ENCODE measurements at regions not wholly inside any gene's neighbourhood (a gene's known extent, or its start where the extent isn't known, plus 50 kb on each side); places are given as distances from the start of the nearest gene placed in this dataset.

GRCh38 chr7:132656846-132657776, 80.8 kb upstream of the PLXNA4 start:
- TF ChIP-seq, protein P1, sequence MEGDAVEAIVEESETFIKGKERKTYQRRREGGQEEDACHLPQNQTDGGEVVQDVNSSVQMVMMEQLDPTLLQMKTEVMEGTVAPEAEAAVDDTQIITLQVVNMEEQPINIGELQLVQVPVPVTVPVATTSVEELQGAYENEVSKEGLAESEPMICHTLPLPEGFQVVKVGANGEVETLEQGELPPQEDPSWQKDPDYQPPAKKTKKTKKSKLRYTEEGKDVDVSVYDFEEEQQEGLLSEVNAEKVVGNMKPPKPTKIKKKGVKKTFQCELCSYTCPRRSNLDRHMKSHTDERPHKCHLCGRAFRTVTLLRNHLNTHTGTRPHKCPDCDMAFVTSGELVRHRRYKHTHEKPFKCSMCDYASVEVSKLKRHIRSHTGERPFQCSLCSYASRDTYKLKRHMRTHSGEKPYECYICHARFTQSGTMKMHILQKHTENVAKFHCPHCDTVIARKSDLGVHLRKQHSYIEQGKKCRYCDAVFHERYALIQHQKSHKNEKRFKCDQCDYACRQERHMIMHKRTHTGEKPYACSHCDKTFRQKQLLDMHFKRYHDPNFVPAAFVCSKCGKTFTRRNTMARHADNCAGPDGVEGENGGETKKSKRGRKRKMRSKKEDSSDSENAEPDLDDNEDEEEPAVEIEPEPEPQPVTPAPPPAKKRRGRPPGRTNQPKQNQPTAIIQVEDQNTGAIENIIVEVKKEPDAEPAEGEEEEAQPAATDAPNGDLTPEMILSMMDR (IDR thresholded peaks at IDR 0.05), result no peak
- TF ChIP-seq POLR2A (IDR thresholded peaks at IDR 0.05), result no peak
- Histone ChIP-seq H3K36me3 (no peaks in the 10 kb centered on the region), H3K4me1 (no peaks in the 10 kb centered on the region), H3K27ac (no peak overlapping the region), H3K27me3 (no peaks in the 10 kb centered on the region), H3K9me3 (no peaks in the 10 kb centered on the region), H3K4me3 (no peak overlapping the region)
- DNase-seq, result no peak
- intact Hi-C loops (cut with DNase I; ENCODE audit: low total_unique reads), result no loop called here

DNA sequence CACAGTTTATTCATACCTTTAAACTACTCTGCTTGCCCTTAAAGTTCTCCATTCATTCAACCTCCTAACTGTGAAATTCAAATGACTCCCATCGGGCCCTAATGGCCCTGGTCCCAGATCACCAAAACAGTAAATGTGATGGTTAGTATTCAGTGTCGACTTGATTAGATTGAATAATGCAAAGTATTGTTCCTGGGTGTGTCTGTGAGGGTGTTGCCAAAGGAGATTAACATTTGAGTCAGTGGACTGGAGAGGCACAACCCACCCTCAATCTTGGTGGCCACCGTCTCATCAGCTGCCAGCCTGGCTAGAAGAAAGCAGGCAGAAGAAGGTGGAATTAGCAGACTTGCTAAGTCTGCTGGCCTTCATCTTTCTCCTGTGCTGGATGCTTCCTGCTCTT, 80.1 kb upstream of the PLXNA4 start:
- Histone ChIP-seq H3K4me3 (no peak overlapping the region), H3K27me3 (no peaks in the 10 kb centered on the region), H3K9me3 (no peaks in the 10 kb centered on the region), H3K36me3 (no peaks in the 10 kb centered on the region), H3K27ac (no peak overlapping the region), H3K4me1 (no peaks in the 10 kb centered on the region)
- TF ChIP-seq, protein P1 (IDR thresholded peaks at IDR 0.05), result no peak
- TF ChIP-seq POLR2A (IDR thresholded peaks at IDR 0.05), result no peak
- no peak for DNase-seq
- intact Hi-C loops (cut with DNase I; ENCODE audit: low total_unique reads), result no loop called here

DNA sequence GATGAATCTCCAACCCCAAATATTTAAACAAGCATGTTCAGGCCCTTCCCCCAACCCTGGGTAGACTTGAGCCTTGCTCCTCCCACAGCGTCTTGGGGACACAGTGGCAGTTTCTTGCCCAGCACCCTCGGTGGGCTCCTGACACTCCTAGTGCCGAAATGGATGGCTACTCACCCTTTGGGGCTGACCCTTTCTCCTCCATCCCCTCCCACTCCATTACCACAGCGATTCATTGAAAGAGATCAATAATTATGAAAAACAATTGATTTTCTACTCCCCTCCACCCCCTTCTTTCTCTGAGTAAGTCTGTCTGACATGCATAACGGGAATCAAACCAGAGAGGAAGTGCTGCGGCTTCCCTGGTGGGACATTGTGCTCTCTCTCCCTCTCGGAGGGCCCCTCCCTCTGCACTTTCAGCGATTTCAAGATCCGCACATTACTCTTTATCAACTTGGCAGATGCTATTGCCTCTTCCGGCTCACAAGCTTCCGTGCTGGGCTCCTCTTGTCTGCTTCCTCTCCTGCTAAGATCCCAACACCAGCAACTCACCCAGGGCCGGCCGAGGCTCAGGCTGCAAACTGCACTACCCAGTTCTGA, 79.0 kb upstream of the PLXNA4 start:
- Histone ChIP-seq H3K9me3 (no peaks in the 10 kb centered on the region), H3K4me3 (no peak overlapping the region), H3K4me1 (no peaks in the 10 kb centered on the region), H3K36me3 (no peaks in the 10 kb centered on the region), H3K27me3 (no peaks in the 10 kb centered on the region), H3K27ac (no peak overlapping the region)
- intact Hi-C loops (cut with DNase I; ENCODE audit: low total_unique reads), result no loop called here
- DNase-seq, result peak; percentile 15 to 21
- TF ChIP-seq, protein P1 (IDR thresholded peaks at IDR 0.05), result no peak
- no peak for TF ChIP-seq POLR2A (IDR thresholded peaks at IDR 0.05)

GRCh38 chr7:132654150-132654549, 77.9 kb upstream of the PLXNA4 start:
- no peak for DNase-seq
- no peak for TF ChIP-seq POLR2A (IDR thresholded peaks at IDR 0.05)
- TF ChIP-seq, protein P1 (IDR thresholded peaks at IDR 0.05), result no peak
- Histone ChIP-seq H3K4me1 (no peaks in the 10 kb centered on the region), H3K4me3 (no peak overlapping the region), H3K27me3 (no peaks in the 10 kb centered on the region), H3K9me3 (no peaks in the 10 kb centered on the region), H3K36me3 (no peaks in the 10 kb centered on the region), H3K27ac (no peak overlapping the region)
- intact Hi-C loops (cut with DNase I; ENCODE audit: low total_unique reads), result no loop called here

DNA sequence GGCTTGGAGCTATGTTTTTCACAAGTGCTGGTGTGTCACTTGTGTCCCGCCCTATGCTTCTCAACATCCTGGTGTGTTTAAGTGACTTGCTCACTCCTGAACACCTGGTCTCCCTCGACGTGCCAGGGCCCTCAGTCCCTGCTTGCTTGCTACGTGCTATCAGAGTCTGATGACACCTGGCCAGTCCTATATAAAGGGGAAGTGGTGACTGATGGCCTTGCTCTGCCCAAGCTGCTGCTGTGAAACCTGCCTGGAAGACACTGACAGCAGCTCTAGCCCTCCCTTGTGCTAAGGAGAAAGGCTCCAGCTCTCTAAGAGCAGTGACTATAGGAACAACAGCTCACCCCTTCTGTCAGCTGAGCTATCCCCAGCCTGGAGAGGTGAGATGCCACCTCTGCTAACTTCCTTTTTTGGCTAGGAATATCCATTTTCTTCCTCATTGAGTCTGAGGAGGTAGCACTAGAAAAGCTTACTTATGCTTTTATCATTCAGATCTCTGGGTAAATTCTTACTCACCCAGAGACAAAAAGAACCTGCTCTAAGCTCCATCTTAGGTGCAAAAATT, 77.2 kb upstream of the PLXNA4 start:
- H3K36me3 ChIP-seq, result no peaks in the 10 kb centered on the region

More for the DNA sequence above, 77.2 kb upstream of the PLXNA4 start:
- no peaks in the 10 kb centered on the region for H3K9me3 ChIP-seq
- TF ChIP-seq, protein P1 (IDR thresholded peaks at IDR 0.05), result no peak
- no peak for TF ChIP-seq POLR2A (IDR thresholded peaks at IDR 0.05)
- no peak overlapping the region for H3K4me3 ChIP-seq
- no peaks in the 10 kb centered on the region for H3K27me3 ChIP-seq
- no peak overlapping the region for H3K27ac ChIP-seq
- H3K4me1 ChIP-seq, result no peaks in the 10 kb centered on the region
- DNase-seq, result no peak
- intact Hi-C loops (cut with DNase I; ENCODE audit: low total_unique reads), result no loop called here

All from uterus (tissue), 3 donors.